ENCODE measurements at regions not wholly inside any gene's neighbourhood (a gene's known extent, or its start where the extent isn't known, plus 50 kb on each side); places are given as distances from the start of the nearest gene placed in this dataset.

GRCh38 chr2:3000125-3000524, 377.5 kb downstream of the EIPR1 start:
- Histone ChIP-seq H3K27me3 (ENCODE audit: control insufficient read depth, insufficient read depth, low read length) (no peaks in the 10 kb centered on the region), H3K36me3 (ENCODE audit: control insufficient read depth, insufficient read depth, low read length) (no peaks in the 10 kb centered on the region), H3K4me3 (ENCODE audit: low read length) (no peak overlapping the region), H3K4me1 (ENCODE audit: control insufficient read depth, insufficient read depth, low read length) (no peaks in the 10 kb centered on the region), H3K9me3 (ENCODE audit: control insufficient read depth, insufficient read depth, low read length) (no peaks in the 10 kb centered on the region), H3K27ac (ENCODE audit: low read length) (no peak overlapping the region)
- Mint-ChIP-seq H3K9me3 (no peaks in the 10 kb centered on the region), H3K4me1 (peaks cover 0 to 5% of the 10 kb centered on the region in 2 donors), H3K27ac (no peak overlapping the region), H3K27me3 (ENCODE audit: low read depth in 2 of 2) (peaks cover 0 to 18% of the 10 kb centered on the region in 2 donors), H3K4me3 (no peak overlapping the region), H3K36me3 (no peaks in the 10 kb centered on the region)
- no peak for TF ChIP-seq CTCF (IDR thresholded peaks at IDR 0.05)
- 86% methylated on average over 8 of the region's 8 CpGs for WGBS (ENCODE audit: insufficient coverage)
- intact Hi-C loops (cut with micrococcal nuclease): no loop called here
- DNase-seq: no peak
- no peak for ATAC-seq

- Mint-ChIP-seq H3K4me1 (peaks cover 0 to 5% of the 10 kb centered on the region in 2 donors), H3K9me3 (no peaks in the 10 kb centered on the region), H3K4me3 (no peak overlapping the region), H3K27ac (no peak overlapping the region), H3K27me3 (ENCODE audit: low read depth in 2 of 2) (peaks cover 0 to 14% of the 10 kb centered on the region in 2 donors), H3K36me3 (no peaks in the 10 kb centered on the region)
- no peak for DNase-seq
- no peaks in the 10 kb centered on the region for H3K27me3 ChIP-seq (ENCODE audit: control insufficient read depth, insufficient read depth, low read length)
- intact Hi-C loops (cut with micrococcal nuclease): no loop called here
- H3K27ac ChIP-seq (ENCODE audit: low read length): no peak overlapping the region
- H3K4me3 ChIP-seq (ENCODE audit: low read length): no peak overlapping the region
- no peaks in the 10 kb centered on the region for H3K36me3 ChIP-seq (ENCODE audit: control insufficient read depth, insufficient read depth, low read length)
- TF ChIP-seq CTCF (IDR thresholded peaks at IDR 0.05): no peak
- no peaks in the 10 kb centered on the region for H3K4me1 ChIP-seq (ENCODE audit: control insufficient read depth, insufficient read depth, low read length)
- ATAC-seq: no peak
- 67% methylated on average over 9 of the region's 9 CpGs for WGBS (ENCODE audit: insufficient coverage)
- no peaks in the 10 kb centered on the region for H3K9me3 ChIP-seq (ENCODE audit: control insufficient read depth, insufficient read depth, low read length)
Measured at GRCh38 chr2:2998971-2999370, 378.6 kb downstream of the EIPR1 start.

GRCh38 chr2:2993172-2993692, 384.4 kb downstream of the EIPR1 start:
- Mint-ChIP-seq H3K36me3 (no peaks in the 10 kb centered on the region), H3K27ac (no peak overlapping the region), H3K27me3 (ENCODE audit: low read depth in 2 of 2) (peaks cover 0 to 6% of the 10 kb centered on the region in 2 donors), H3K4me1 (no peaks in the 10 kb centered on the region), H3K9me3 (peaks cover 3 to 7% of the 10 kb centered on the region in 2 donors), H3K4me3 (no peak overlapping the region)
- ATAC-seq (no peak), DNase-seq (no peak)
- Histone ChIP-seq H3K4me3 (ENCODE audit: low read length) (no peak overlapping the region), H3K9me3 (ENCODE audit: control insufficient read depth, insufficient read depth, low read length) (no peaks in the 10 kb centered on the region), H3K27ac (ENCODE audit: low read length) (no peak overlapping the region), H3K27me3 (ENCODE audit: control insufficient read depth, insufficient read depth, low read length) (no peaks in the 10 kb centered on the region), H3K36me3 (ENCODE audit: control insufficient read depth, insufficient read depth, low read length) (no peaks in the 10 kb centered on the region), H3K4me1 (ENCODE audit: control insufficient read depth, insufficient read depth, low read length) (no peaks in the 10 kb centered on the region)
- intact Hi-C loops (cut with micrococcal nuclease): no loop called here
- 88% methylated on average over 9 of the region's 9 CpGs for WGBS (ENCODE audit: insufficient coverage)
- no peak for TF ChIP-seq CTCF (IDR thresholded peaks at IDR 0.05)

- ATAC-seq (no peak), DNase-seq (no peak)
- no peaks in the 10 kb centered on the region for H3K4me1 ChIP-seq (ENCODE audit: control insufficient read depth, insufficient read depth, low read length)
- H3K4me1 Mint-ChIP-seq: no peaks in the 10 kb centered on the region
- H3K27ac Mint-ChIP-seq: no peak overlapping the region
- intact Hi-C loops (cut with micrococcal nuclease): no loop called here
- no peak overlapping the region for H3K27ac ChIP-seq (ENCODE audit: low read length)
- no peak overlapping the region for H3K4me3 ChIP-seq (ENCODE audit: low read length)
- TF ChIP-seq CTCF (IDR thresholded peaks at IDR 0.05): no peak
- peaks cover 3 to 7% of the 10 kb centered on the region in 2 donors for H3K9me3 Mint-ChIP-seq
- no peak overlapping the region for H3K4me3 Mint-ChIP-seq
- no peaks in the 10 kb centered on the region for H3K36me3 ChIP-seq (ENCODE audit: control insufficient read depth, insufficient read depth, low read length)
- no peaks in the 10 kb centered on the region for H3K36me3 Mint-ChIP-seq
- H3K27me3 Mint-ChIP-seq (ENCODE audit: low read depth in 2 of 2): peaks cover 0 to 6% of the 10 kb centered on the region in 2 donors
- H3K27me3 ChIP-seq (ENCODE audit: control insufficient read depth, insufficient read depth, low read length): no peaks in the 10 kb centered on the region
- no peaks in the 10 kb centered on the region for H3K9me3 ChIP-seq (ENCODE audit: control insufficient read depth, insufficient read depth, low read length)
- 3% methylated on average over 3 of the region's 3 CpGs for WGBS (ENCODE audit: insufficient coverage)
Measured at GRCh38 chr2:2992634-2993033, 385.0 kb downstream of the EIPR1 start.
